ENCODE measurements at regions not wholly inside any gene's neighbourhood (a gene's known extent, or its start where the extent isn't known, plus 50 kb on each side); places are given as distances from the start of the nearest gene placed in this dataset.

- in situ Hi-C loops (cut with HindIII; ENCODE audit: low pct_unique_long_range_greater_than_20kb, low sequenced_read_pairs) = no loop called here
- TF ChIP-seq JUND (IDR thresholded peaks at IDR 0.05; ENCODE audit: low read depth) = no peak
- peak in 1 of 2 experiments; percentile 16 for DNase-seq (ENCODE audit: low read depth in 1 of 2, low spot score in 1 of 2)
Observed at GRCh38 chr5:120055858-120056257, 408.2 kb upstream of the PRR16 start.

DNA sequence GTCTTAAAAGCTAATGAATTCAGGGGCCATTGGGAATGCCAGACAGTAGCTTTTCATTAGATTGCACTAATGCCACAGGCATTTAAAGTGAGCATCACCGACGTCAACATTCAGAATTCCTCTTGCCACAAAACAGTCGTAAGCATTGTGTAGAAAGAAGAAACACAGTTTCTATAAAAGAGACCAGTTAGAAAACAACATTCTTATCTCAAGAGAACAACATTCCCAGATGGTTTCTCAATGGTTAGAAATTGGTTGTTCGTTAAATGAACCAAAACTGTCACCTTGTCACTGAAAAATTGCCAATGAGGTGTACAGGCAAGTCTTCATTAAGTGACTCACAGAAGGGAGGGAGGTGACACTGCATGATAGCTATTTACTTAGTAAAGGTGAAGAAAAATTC is 401.6 kb upstream of the PRR16 start:
- DNase-seq (ENCODE audit: low read depth in 1 of 2, low spot score in 1 of 2) = peak in 1 of 2 experiments; percentile 30
- in situ Hi-C loops (cut with HindIII; ENCODE audit: low pct_unique_long_range_greater_than_20kb, low sequenced_read_pairs) = no loop called here
- TF ChIP-seq JUND (IDR thresholded peaks at IDR 0.05; ENCODE audit: low read depth) = no peak

- no peak for DNase-seq (ENCODE audit: low read depth in 1 of 2, low spot score in 1 of 2)
- no peak for TF ChIP-seq JUND (IDR thresholded peaks at IDR 0.05; ENCODE audit: low read depth)
- in situ Hi-C loops (cut with HindIII; ENCODE audit: low pct_unique_long_range_greater_than_20kb, low sequenced_read_pairs) = no loop called here
Observed at GRCh38 chr5:120072068-120072761, 391.9 kb upstream of the PRR16 start.

- in situ Hi-C loops (cut with HindIII; ENCODE audit: low pct_unique_long_range_greater_than_20kb, low sequenced_read_pairs) = no loop called here
- no peak for TF ChIP-seq JUND (IDR thresholded peaks at IDR 0.05; ENCODE audit: low read depth)
- peak in 1 of 2 experiments; percentile 62 for DNase-seq (ENCODE audit: low read depth in 1 of 2, low spot score in 1 of 2)
Observed at GRCh38 chr5:120073722-120074121, 390.4 kb upstream of the PRR16 start.

DNA sequence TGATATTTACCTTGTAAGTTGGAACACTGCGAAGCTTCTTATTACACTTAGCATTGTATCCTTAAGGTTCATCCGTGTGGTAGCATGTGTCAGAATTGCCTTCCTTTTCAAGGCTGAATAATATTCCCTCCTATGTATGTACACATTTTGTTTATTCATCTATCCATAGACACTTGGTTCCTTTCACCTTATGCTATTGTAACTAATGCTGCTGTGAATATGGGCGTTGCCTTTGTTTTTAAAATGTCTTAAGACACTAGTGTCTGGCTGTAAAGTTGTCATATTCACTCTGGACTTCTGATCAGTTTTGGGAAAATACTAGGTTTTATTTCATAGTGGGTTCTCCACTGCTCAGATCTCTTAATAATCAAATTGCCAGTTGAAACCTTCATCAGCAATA is 383.3 kb upstream of the PRR16 start:
- TF ChIP-seq JUND (IDR thresholded peaks at IDR 0.05; ENCODE audit: low read depth) = no peak
- in situ Hi-C loops (cut with HindIII; ENCODE audit: low pct_unique_long_range_greater_than_20kb, low sequenced_read_pairs) = no loop called here

GRCh38 chr5:120082316-120083068 is 381.6 kb upstream of the PRR16 start:
- DNase-seq (ENCODE audit: low read depth in 1 of 2, low spot score in 1 of 2) = peak; percentile 4 to 9
- no peak for TF ChIP-seq JUND (IDR thresholded peaks at IDR 0.05; ENCODE audit: low read depth)
- in situ Hi-C loops (cut with HindIII; ENCODE audit: low pct_unique_long_range_greater_than_20kb, low sequenced_read_pairs) = no loop called here

More for the DNA sequence above, 383.3 kb upstream of the PRR16 start:
- no peak for DNase-seq (ENCODE audit: low read depth in 1 of 2, low spot score in 1 of 2)

DNA sequence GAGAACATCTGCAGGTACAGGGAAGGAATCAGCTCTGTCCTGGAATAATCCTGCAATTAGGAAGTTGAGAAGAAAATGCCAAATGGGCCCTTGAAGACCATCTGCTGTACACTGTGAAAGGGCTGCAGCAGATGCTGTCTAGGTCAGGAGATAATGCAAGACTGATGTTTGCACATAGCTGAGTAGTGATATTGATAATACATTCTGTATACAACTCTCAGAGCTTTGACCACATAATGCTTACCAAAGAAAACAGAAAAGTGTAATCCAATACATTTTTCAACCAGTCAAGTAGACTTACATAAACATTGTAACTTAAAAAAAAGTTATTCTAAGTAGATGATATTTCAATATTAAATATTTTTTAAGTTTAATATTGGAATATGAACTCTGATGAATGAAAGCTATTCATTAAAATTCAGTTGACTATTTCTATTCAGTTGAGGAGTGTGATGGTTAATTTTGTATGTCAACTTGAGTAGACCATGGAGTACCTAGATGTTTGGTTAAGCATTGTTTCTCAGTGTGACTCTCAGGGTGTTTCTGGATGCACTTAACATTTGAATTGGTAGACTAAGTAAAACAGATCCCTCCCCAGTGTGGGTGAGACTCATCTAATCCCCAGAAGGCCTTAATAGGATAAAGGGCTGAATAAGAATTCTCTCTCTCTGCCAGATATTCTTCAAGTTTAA is 380.1 kb upstream of the PRR16 start:
- TF ChIP-seq JUND (IDR thresholded peaks at IDR 0.05; ENCODE audit: low read depth) = no peak
- no peak for DNase-seq (ENCODE audit: low read depth in 1 of 2, low spot score in 1 of 2)
- in situ Hi-C loops (cut with HindIII; ENCODE audit: low pct_unique_long_range_greater_than_20kb, low sequenced_read_pairs) = no loop called here

GRCh38 chr5:120084543-120084870 is 379.6 kb upstream of the PRR16 start:
- in situ Hi-C loops (cut with HindIII; ENCODE audit: low pct_unique_long_range_greater_than_20kb, low sequenced_read_pairs) = no loop called here
- no peak for DNase-seq (ENCODE audit: low read depth in 1 of 2, low spot score in 1 of 2)
- no peak for TF ChIP-seq JUND (IDR thresholded peaks at IDR 0.05; ENCODE audit: low read depth)

DNA sequence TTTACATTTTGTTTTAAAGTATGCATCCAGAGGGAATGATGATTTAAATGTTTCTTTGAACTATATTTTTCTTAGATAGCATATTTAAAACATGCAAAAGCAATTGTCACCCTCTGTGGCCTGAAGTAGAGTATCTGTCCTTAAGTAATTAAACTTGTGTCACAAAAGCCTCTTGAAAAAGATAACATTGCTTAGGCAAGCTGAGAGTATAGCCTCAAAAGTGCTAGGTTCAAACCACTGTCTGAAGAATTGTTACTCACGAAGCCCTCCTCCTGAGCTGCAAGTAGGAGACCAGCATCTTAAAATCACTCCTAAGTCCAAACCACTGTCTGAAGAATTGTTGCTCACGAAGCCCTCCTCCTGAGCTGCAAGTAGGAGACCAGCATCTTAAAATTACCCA is 378.0 kb upstream of the PRR16 start:
- no peak for TF ChIP-seq JUND (IDR thresholded peaks at IDR 0.05; ENCODE audit: low read depth)
- no peak for DNase-seq (ENCODE audit: low read depth in 1 of 2, low spot score in 1 of 2)
- in situ Hi-C loops (cut with HindIII; ENCODE audit: low pct_unique_long_range_greater_than_20kb, low sequenced_read_pairs) = no loop called here

DNA sequence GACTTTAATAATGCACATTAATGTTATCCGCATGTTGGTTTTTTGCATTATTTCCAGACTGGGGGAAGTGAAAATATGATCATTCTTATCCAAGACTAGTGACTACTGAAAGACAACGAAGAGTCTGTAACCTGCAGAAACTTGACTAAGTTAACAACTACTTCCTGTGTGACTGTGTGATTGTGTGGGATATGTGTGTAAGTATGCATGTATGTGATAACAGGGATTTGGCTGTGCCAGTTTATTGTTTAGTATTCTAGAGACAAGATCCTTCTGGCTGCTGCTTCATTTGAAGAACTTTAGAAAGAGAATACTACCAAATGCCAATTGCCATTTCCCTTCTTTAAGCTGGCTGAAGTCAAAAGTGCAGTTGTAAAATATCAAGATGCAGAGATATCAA is 375.7 kb upstream of the PRR16 start:
- DNase-seq (ENCODE audit: low read depth in 1 of 2, low spot score in 1 of 2) = no peak
- in situ Hi-C loops (cut with HindIII; ENCODE audit: low pct_unique_long_range_greater_than_20kb, low sequenced_read_pairs) = no loop called here
- TF ChIP-seq JUND (IDR thresholded peaks at IDR 0.05; ENCODE audit: low read depth) = no peak

DNA sequence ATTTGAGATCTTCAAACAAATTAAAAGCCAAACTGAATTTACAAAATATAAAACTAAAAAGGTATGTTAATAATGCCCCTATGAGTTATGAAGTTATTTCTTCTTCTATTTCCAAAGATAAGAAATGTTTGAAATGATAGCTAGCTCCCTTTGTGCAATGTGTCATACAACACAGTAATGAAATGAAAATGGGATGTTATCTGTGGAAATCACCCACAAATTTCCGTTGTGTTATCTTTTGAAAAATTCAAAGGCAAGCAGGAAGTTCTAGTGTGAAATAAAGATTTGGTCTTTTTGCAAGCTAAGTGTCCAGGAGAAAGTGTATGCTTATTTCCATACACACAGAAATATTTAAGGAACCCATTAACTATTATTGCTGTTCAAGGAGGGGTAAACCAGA is 375.3 kb upstream of the PRR16 start:
- no peak for TF ChIP-seq JUND (IDR thresholded peaks at IDR 0.05; ENCODE audit: low read depth)
- in situ Hi-C loops (cut with HindIII; ENCODE audit: low pct_unique_long_range_greater_than_20kb, low sequenced_read_pairs) = no loop called here
- no peak for DNase-seq (ENCODE audit: low read depth in 1 of 2, low spot score in 1 of 2)

- no peak for DNase-seq (ENCODE audit: low read depth in 1 of 2, low spot score in 1 of 2)
- TF ChIP-seq JUND (IDR thresholded peaks at IDR 0.05; ENCODE audit: low read depth) = no peak
- in situ Hi-C loops (cut with HindIII; ENCODE audit: low pct_unique_long_range_greater_than_20kb, low sequenced_read_pairs) = no loop called here
Observed at GRCh38 chr5:120091376-120091948, 372.6 kb upstream of the PRR16 start.

DNA sequence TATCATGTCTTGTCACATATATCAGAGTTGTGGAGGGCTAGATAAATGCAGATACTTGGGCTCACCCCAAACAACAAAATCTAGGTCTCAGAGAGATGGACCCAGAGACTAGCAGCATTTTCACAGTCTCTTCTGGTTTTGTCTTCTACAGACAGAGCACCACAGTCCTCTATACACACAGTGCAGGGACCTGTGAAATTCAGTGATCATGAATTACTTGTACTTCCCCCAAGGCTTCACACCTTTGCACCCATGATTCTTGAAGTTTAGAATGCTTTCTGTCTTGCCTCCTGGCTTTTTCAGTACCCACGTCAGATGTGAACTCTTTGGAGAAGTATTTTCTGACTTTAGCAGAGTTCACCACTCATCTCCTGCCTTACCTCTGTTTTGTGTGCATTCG is 371.5 kb upstream of the PRR16 start:
- TF ChIP-seq JUND (IDR thresholded peaks at IDR 0.05; ENCODE audit: low read depth) = no peak
- in situ Hi-C loops (cut with HindIII; ENCODE audit: low pct_unique_long_range_greater_than_20kb, low sequenced_read_pairs) = no loop called here

More for the DNA sequence above, 371.5 kb upstream of the PRR16 start:
- DNase-seq (ENCODE audit: low read depth in 1 of 2, low spot score in 1 of 2) = no peak
